ENCODE measurements at regions not wholly inside any gene's neighbourhood (a gene's known extent, or its start where the extent isn't known, plus 50 kb on each side); places are given as distances from the start of the nearest gene placed in this dataset.
A peak's percentile ranks its signal among the peaks of the same experiment; 100 is the strongest.

DNA sequence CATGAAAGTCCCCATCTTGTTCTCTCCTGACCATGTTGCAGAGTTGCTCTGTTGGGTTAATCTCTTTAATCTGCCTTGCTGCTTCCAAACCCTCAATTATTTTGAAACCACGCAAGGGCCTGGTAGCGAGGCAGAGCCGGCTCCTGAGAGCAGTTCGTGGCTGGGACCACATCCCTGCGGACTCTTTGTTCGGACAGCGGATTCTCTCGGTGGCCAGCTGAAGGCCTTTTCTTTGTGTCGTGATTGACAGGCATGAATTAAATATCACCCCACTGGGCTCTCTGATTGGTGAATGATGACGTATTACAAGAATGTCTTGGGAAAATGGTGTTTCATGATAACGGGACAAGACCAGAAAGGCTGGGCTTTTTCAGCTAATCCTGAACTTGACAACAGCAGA, 66.9 kb upstream of the ARHGAP21 start:
- H3K9me3 ChIP-seq (ENCODE audit: low read length), result no peaks in the 10 kb centered on the region
- POLR2A ChIA-PET (ENCODE audit: unreplicated experiment), result no interaction called here
- BruUV-seq (replicated peaks), result no TSS peak
- no peak for DNase-seq
- no peak overlapping the region for H3K4me2 ChIP-seq (ENCODE audit: low read length)
- no peaks in the 10 kb centered on the region for H4K20me1 ChIP-seq (ENCODE audit: low read length)
- no peak for ATAC-seq
- no peak overlapping the region for H3K27ac ChIP-seq (ENCODE audit: low read length)
- H3F3A ChIP-seq (ENCODE audit: low read length, unreplicated experiment), result no peaks in the 10 kb centered on the region
- no peaks in the 10 kb centered on the region for H3K79me2 ChIP-seq (ENCODE audit: low read length)
- no peak overlapping the region for H3K9ac ChIP-seq (ENCODE audit: low read length)
- no peaks in the 10 kb centered on the region for H3K4me1 ChIP-seq (ENCODE audit: insufficient read depth, low read length)
- H3K36me3 ChIP-seq (ENCODE audit: low read depth, low read length), result no peaks in the 10 kb centered on the region
- H2AFZ ChIP-seq (ENCODE audit: low read length), result no peak overlapping the region
- H3K4me3 ChIP-seq (ENCODE audit: low read length), result no peak overlapping the region
- TF ChIP-seq EZH2 (IDR thresholded peaks at IDR 0.05; ENCODE audit: low read length, unreplicated experiment) (no peak), EZH2phosphoT487 (IDR thresholded peaks at IDR 0.05; ENCODE audit: borderline replicate concordance, low read length) (no peak)
- TF ChIP-seq, protein P1, sequence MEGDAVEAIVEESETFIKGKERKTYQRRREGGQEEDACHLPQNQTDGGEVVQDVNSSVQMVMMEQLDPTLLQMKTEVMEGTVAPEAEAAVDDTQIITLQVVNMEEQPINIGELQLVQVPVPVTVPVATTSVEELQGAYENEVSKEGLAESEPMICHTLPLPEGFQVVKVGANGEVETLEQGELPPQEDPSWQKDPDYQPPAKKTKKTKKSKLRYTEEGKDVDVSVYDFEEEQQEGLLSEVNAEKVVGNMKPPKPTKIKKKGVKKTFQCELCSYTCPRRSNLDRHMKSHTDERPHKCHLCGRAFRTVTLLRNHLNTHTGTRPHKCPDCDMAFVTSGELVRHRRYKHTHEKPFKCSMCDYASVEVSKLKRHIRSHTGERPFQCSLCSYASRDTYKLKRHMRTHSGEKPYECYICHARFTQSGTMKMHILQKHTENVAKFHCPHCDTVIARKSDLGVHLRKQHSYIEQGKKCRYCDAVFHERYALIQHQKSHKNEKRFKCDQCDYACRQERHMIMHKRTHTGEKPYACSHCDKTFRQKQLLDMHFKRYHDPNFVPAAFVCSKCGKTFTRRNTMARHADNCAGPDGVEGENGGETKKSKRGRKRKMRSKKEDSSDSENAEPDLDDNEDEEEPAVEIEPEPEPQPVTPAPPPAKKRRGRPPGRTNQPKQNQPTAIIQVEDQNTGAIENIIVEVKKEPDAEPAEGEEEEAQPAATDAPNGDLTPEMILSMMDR (conservative IDR thresholded peaks at IDR 0.05; ENCODE audit: low read depth, low read length), result no peak
- intact Hi-C loops (cut with micrococcal nuclease), result no loop called here
- CTCF ChIA-PET, result no interaction called here
- H3K9me2 ChIP-seq (replicated peaks; ENCODE audit: low read length), result no peaks in the 10 kb centered on the region
- H3K27me3 ChIP-seq (ENCODE audit: low read length), result no peaks in the 10 kb centered on the region

DNA sequence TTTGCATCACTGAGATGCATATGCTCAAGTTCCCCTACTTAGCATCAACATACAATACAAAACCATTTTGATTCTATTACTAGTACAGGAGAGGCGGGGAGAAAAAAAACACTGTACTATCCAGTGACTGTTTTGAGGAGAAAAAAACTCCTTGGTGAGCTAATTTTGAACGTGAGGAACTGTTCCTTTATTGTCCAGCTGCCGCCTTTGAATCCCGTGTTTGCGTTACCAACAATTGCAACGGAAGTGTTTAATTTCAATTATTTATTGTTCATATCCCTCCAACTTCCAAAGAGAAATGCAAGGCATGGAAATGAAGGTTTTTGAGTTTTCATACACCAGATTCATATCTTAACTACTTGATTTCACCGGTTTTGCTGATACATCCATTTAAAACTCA, 66.4 kb upstream of the ARHGAP21 start:
- no peaks in the 10 kb centered on the region for H3K4me1 ChIP-seq (ENCODE audit: insufficient read depth, low read length)
- H4K20me1 ChIP-seq (ENCODE audit: low read length), result no peaks in the 10 kb centered on the region
- DNase-seq, result no peak
- no peaks in the 10 kb centered on the region for H3F3A ChIP-seq (ENCODE audit: low read length, unreplicated experiment)
- no peaks in the 10 kb centered on the region for H3K9me2 ChIP-seq (replicated peaks; ENCODE audit: low read length)
- no peak for ATAC-seq
- BruUV-seq (replicated peaks), result no TSS peak
- H3K36me3 ChIP-seq (ENCODE audit: low read depth, low read length), result no peaks in the 10 kb centered on the region
- no peaks in the 10 kb centered on the region for H3K27me3 ChIP-seq (ENCODE audit: low read length)
- no peaks in the 10 kb centered on the region for H3K9me3 ChIP-seq (ENCODE audit: low read length)
- TF ChIP-seq EZH2 (IDR thresholded peaks at IDR 0.05; ENCODE audit: low read length, unreplicated experiment) (no peak), EZH2phosphoT487 (IDR thresholded peaks at IDR 0.05; ENCODE audit: borderline replicate concordance, low read length) (no peak)
- TF ChIP-seq, protein P1 (conservative IDR thresholded peaks at IDR 0.05; ENCODE audit: low read depth, low read length), result no peak
- H3K79me2 ChIP-seq (ENCODE audit: low read length), result no peaks in the 10 kb centered on the region
- H3K9ac ChIP-seq (ENCODE audit: low read length), result no peak overlapping the region
- H3K4me2 ChIP-seq (ENCODE audit: low read length), result no peak overlapping the region
- no peak overlapping the region for H3K4me3 ChIP-seq (ENCODE audit: low read length)
- H2AFZ ChIP-seq (ENCODE audit: low read length), result no peak overlapping the region
- ChIA-PET POLR2A (ENCODE audit: unreplicated experiment) (no interaction called here), CTCF (no interaction called here)
- intact Hi-C loops (cut with micrococcal nuclease), result no loop called here
- no peak overlapping the region for H3K27ac ChIP-seq (ENCODE audit: low read length)

DNA sequence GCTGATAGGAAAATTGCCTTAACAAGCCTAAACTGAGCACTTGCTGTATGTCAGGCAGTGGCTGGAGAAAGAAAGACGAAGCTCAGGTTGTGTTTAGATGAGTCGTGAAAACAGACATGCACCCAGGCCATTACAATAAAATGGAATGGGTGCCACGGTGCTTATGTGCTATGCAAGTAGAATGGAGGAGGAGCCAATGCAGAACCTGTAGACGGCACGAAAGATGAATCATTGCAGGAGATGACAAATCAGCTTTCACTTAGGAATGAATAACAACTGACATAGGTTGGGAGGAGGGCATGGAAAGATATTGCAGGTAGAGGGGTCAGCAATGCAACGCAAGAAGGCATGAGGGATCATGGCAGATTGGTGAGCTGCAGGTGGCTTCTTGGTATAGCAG, 61.2 kb upstream of the ARHGAP21 start:
- H3K9me3 ChIP-seq (ENCODE audit: low read length), result no peaks in the 10 kb centered on the region
- H3K36me3 ChIP-seq (ENCODE audit: low read depth, low read length), result no peaks in the 10 kb centered on the region
- TF ChIP-seq EZH2phosphoT487 (IDR thresholded peaks at IDR 0.05; ENCODE audit: borderline replicate concordance, low read length) (no peak), EZH2 (IDR thresholded peaks at IDR 0.05; ENCODE audit: low read length, unreplicated experiment) (no peak)
- TF ChIP-seq, protein P1 (conservative IDR thresholded peaks at IDR 0.05; ENCODE audit: low read depth, low read length), result no peak
- H3K4me1 ChIP-seq (ENCODE audit: insufficient read depth, low read length), result no peaks in the 10 kb centered on the region
- H3K4me3 ChIP-seq (ENCODE audit: low read length), result no peak overlapping the region
- BruUV-seq (replicated peaks), result no TSS peak
- intact Hi-C loops (cut with micrococcal nuclease), result no loop called here
- H3K27me3 ChIP-seq (ENCODE audit: low read length), result no peaks in the 10 kb centered on the region
- H2AFZ ChIP-seq (ENCODE audit: low read length), result no peak overlapping the region
- DNase-seq (peak; percentile 1), ATAC-seq (no peak)
- H4K20me1 ChIP-seq (ENCODE audit: low read length), result no peaks in the 10 kb centered on the region
- POLR2A ChIA-PET (ENCODE audit: unreplicated experiment), result no interaction called here
- CTCF ChIA-PET, result interaction anchor here (0.6 kb wide), 1 partner anchor 231 kb away, joined by 4 read pairs; the partner anchor contains the start of gene THNSL1
- H3K27ac ChIP-seq (ENCODE audit: low read length), result no peak overlapping the region
- no peak overlapping the region for H3K4me2 ChIP-seq (ENCODE audit: low read length)
- H3K9me2 ChIP-seq (replicated peaks; ENCODE audit: low read length), result no peaks in the 10 kb centered on the region
- H3F3A ChIP-seq (ENCODE audit: low read length, unreplicated experiment), result no peaks in the 10 kb centered on the region
- H3K79me2 ChIP-seq (ENCODE audit: low read length), result no peaks in the 10 kb centered on the region
- H3K9ac ChIP-seq (ENCODE audit: low read length), result no peak overlapping the region
